DND-41 (cell line): ENCODE measurements at regions not wholly inside any gene's neighbourhood (a gene's known extent, or its start where the extent isn't known, plus 50 kb on each side); places are given as distances from the start of the nearest gene placed in this dataset.

Experiments
- EZH2 ChIP-seq: IDR thresholded peaks from 3 replicates; pipeline ENCODE4 v1.6.1; 2012; ENCODE audit warnings: borderline replicate concordance, low read depth, mild to moderate bottlenecking, moderate library complexity, low read length, inconsistent platforms; ENCODE audit not compliant: severe bottlenecking
- TF ChIP-seq, protein P1 (sequence below): IDR thresholded peaks from 2 replicates; pipeline ENCODE4 v1.5.1; 2012; ENCODE audit warnings: borderline replicate concordance, low read length, moderate library complexity, mild to moderate bottlenecking; ENCODE audit not compliant: poor library complexity, severe bottlenecking; ENCODE audit errors: extremely low read depth

DNA sequence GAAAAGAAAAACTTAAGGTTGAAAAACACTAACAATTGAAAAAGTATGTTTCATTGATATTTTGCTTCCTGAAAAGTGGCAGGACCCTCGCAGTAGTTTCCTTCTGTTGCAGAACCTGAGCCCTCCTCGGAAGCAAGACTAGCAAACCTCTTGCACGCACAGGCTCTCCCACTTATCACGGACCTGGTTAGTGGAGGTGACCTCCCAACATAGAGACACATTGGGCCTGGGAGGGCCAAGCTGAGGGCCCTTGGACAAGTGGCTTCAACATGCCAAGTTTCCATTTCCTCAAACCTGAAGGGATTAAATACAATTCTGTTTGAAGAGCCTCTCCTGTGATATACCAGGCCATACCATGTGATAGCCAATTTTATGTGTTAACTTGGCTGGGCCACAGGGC is 133.4 kb upstream of the AGAP1 start:
- TF ChIP-seq, protein P1, sequence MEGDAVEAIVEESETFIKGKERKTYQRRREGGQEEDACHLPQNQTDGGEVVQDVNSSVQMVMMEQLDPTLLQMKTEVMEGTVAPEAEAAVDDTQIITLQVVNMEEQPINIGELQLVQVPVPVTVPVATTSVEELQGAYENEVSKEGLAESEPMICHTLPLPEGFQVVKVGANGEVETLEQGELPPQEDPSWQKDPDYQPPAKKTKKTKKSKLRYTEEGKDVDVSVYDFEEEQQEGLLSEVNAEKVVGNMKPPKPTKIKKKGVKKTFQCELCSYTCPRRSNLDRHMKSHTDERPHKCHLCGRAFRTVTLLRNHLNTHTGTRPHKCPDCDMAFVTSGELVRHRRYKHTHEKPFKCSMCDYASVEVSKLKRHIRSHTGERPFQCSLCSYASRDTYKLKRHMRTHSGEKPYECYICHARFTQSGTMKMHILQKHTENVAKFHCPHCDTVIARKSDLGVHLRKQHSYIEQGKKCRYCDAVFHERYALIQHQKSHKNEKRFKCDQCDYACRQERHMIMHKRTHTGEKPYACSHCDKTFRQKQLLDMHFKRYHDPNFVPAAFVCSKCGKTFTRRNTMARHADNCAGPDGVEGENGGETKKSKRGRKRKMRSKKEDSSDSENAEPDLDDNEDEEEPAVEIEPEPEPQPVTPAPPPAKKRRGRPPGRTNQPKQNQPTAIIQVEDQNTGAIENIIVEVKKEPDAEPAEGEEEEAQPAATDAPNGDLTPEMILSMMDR, result no peak
- no peak for TF ChIP-seq EZH2
